ENCODE measurements at regions not wholly inside any gene's neighbourhood (a gene's known extent, or its start where the extent isn't known, plus 50 kb on each side); places are given as distances from the start of the nearest gene placed in this dataset.

- TF ChIP-seq CHD2 (IDR thresholded peaks at IDR 0.05; ENCODE audit: low read length, partially characterized antibody) (no peak), RNF2 (IDR thresholded peaks at IDR 0.05; ENCODE audit: borderline replicate concordance, low read depth) (no peak), HMGXB4 (CRISPR knock-in tag; IDR thresholded peaks at IDR 0.05; ENCODE audit: borderline replicate concordance) (no peak), REST (IDR thresholded peaks at IDR 0.05) (no peak), BHLHE40 (IDR thresholded peaks at IDR 0.05; ENCODE audit: low read depth, low read length) (no peak), RAD21 (conservative IDR thresholded peaks at IDR 0.05 in 1 of 2, IDR thresholded peaks at IDR 0.05 in 1 of 2) (no peak), NFE2L2 (conservative IDR thresholded peaks at IDR 0.05; ENCODE audit: low read length) (no peak), E2F6 (IDR thresholded peaks at IDR 0.05; ENCODE audit: borderline replicate concordance, low read depth) (no peak), ATOH8 (CRISPR knock-in tag; IDR thresholded peaks at IDR 0.05; ENCODE audit: low read depth) (no peak), HEYL (CRISPR knock-in tag; IDR thresholded peaks at IDR 0.05) (no peak), HES2 (IDR thresholded peaks at IDR 0.05) (no peak), PHF8 (IDR thresholded peaks at IDR 0.05; ENCODE audit: borderline replicate concordance, low read depth) (no peak), USF2 (IDR thresholded peaks at IDR 0.05) (no peak), EP300 (IDR thresholded peaks at IDR 0.05) (no peak), FOSB (CRISPR knock-in tag; IDR thresholded peaks at IDR 0.05) (no peak), SMC3 (IDR thresholded peaks at IDR 0.05) (no peak), JUNB (IDR thresholded peaks at IDR 0.05) (no peak)
- H3K4me2 ChIP-seq: no peak overlapping the region
- no peak for ATAC-seq
- no peaks in the 10 kb centered on the region for H3K4me1 ChIP-seq
- no peak for FAIRE-seq
- no peak for DNase-seq (ENCODE audit: low read depth in 1 of 2, low spot score in 1 of 2)
- no peaks in the 10 kb centered on the region; the same call in 2 of the 3 replicates for H3K9me3 ChIP-seq
- ChIA-PET POLR2A (no interaction called here), CTCF (no interaction called here)
- no peak overlapping the region for H3K4me3 ChIP-seq
- H3K27ac ChIP-seq: no peak overlapping the region
Measured at GRCh38 chr10:83333566-83333965, 805.7 kb upstream of the GHITM start.

GRCh38 chr10:83343676-83344075 lies 795.6 kb upstream of the GHITM start:
- CTCF ChIA-PET: interaction anchor here (0.8 kb wide), 1 partner anchor 34 kb away, joined by 3 read pairs; no protein-coding TSS in a partner anchor
- H3K4me3 ChIP-seq: no peak overlapping the region
- no peaks in the 10 kb centered on the region for H3K4me1 ChIP-seq
- no peaks in the 10 kb centered on the region; the same call in 2 of the 3 replicates for H3K9me3 ChIP-seq
- TF ChIP-seq SREBF2 (IDR thresholded peaks at IDR 0.05) (no peak), KDM1A (IDR thresholded peaks at IDR 0.05; ENCODE audit: low read depth) (no peak), EHF (CRISPR knock-in tag; IDR thresholded peaks at IDR 0.05) (no peak), KDM5A (IDR thresholded peaks at IDR 0.05) (no peak), HDAC2 (IDR thresholded peaks at IDR 0.05) (no peak), HOXA7 (CRISPR knock-in tag; IDR thresholded peaks at IDR 0.05) (no peak), ZFP36 (IDR thresholded peaks at IDR 0.05; ENCODE audit: borderline replicate concordance, partially characterized antibody) (no peak), RFX5 (IDR thresholded peaks at IDR 0.05) (no peak), RNF2 (IDR thresholded peaks at IDR 0.05; ENCODE audit: borderline replicate concordance, low read depth) (no peak), HOXB5 (CRISPR knock-in tag; IDR thresholded peaks at IDR 0.05) (no peak), USF2 (IDR thresholded peaks at IDR 0.05) (no peak)
- no peak overlapping the region for H3K27ac ChIP-seq
- FAIRE-seq (no peak), ATAC-seq (no peak), DNase-seq (ENCODE audit: low read depth in 1 of 2, low spot score in 1 of 2) (no peak)
- H3K4me2 ChIP-seq: no peak overlapping the region
- POLR2A ChIA-PET: no interaction called here

Data from A549 (cell line).